HCT116 (cell line): ENCODE measurements at regions not wholly inside any gene's neighbourhood (a gene's known extent, or its start where the extent isn't known, plus 50 kb on each side); places are given as distances from the start of the nearest gene placed in this dataset.

Experiments used
- ATAC-seq: fragments of 200-7000 bp; cut with Tn5 transposase; 2 replicates; pipeline ENCODE4 v1.9.1; 2020; ENCODE audit warnings: mild to moderate bottlenecking, moderate library complexity
- BruUV-seq: library from RNA; stranded (reverse); fragments of 400-500 nt; replicated peaks from 2 replicates; lab custom pipeline; 2021; lab: Mats Ljungman, UMichigan
- CTCF ChIA-PET: fragments of 300-600 bp; sonication (Branson Sonifier 250); formaldehyde crosslinking; loops from one replicate; lab custom pipeline; 2021; ENCODE audit warnings: antibody characterized with exemption; lab: Charles Lee
- POLR2A ChIA-PET: fragments of 300-600, 350-600 bp; sonication (Branson Sonifier 250); formaldehyde crosslinking; loops from one replicate; lab custom pipeline; 2021; ENCODE audit warnings: antibody characterized with exemption; lab: Charles Lee
- RAD21 ChIA-PET, 2 experiments: fragments of 300-600 bp; sonication (Branson Sonifier 250); formaldehyde crosslinking; loops; one replicate each; lab custom pipeline; 2023; ENCODE audit warnings: low total read pairs in 2 of 2; ENCODE audit not compliant: uncharacterized antibody in 2 of 2, unreplicated experiment in 2 of 2, low non-redundant PET in 1 of 2; lab: Charles Lee
- DNase-seq: peaks from one replicate; pipeline ENCODE4 v3.0.0-alpha.2; 2010; ENCODE audit warnings: low read depth, low spot score
- H2AFZ ChIP-seq: fragments of 200-600 bp; shearing (Covaris generic), sonication (generic); 2 replicates; pipeline ENCODE4 v1.6.1; 2017; ENCODE audit warnings: low read depth, mixed run types, mixed read lengths, antibody characterized with exemption, low read length; ENCODE audit not compliant: poor library complexity, severe bottlenecking
- H3K27ac ChIP-seq: 2 replicates; pipeline ENCODE4 v1.5.1; 2012; ENCODE audit warnings: low read depth, low read length
- H3K27me3 ChIP-seq: fragments of 200-600 bp; sonication (generic); 2 replicates; pipeline ENCODE4 v1.6.1; 2016; ENCODE audit warnings: mixed run types, low read length, mixed read lengths; ENCODE audit not compliant: insufficient read depth
- H3K36me3 ChIP-seq, 2 experiments: fragments of 200-500 bp in 1 of 2; fragments of 200-600 bp in 1 of 2; sonication (Bioruptor generic) in 1 of 2; sonication (generic) in 1 of 2; 2 replicates each; pipeline versions ENCODE4 v1.5.1 to v1.6.1; 2014 to 2016; ENCODE audit warnings: low read length in 2 of 2, inconsistent platforms in 1 of 2, mixed read lengths in 1 of 2, mixed run types in 1 of 2; ENCODE audit not compliant: insufficient read depth in 2 of 2, control insufficient read depth in 1 of 2
- H3K4me1 ChIP-seq, 2 experiments: fragments of 200-600 bp in 1 of 2; sonication (generic) in 1 of 2; 2 replicates each; pipeline versions ENCODE4 v1.5.1 to v1.6.1; 2012 to 2017; ENCODE audit warnings: low read length in 2 of 2, inconsistent platforms in 1 of 2, mild to moderate bottlenecking in 1 of 2, mixed read lengths in 1 of 2, mixed run types in 1 of 2, moderate library complexity in 1 of 2; ENCODE audit not compliant: insufficient read depth in 2 of 2, control insufficient read depth in 1 of 2
- H3K4me2 ChIP-seq: fragments of 200-600 bp; sonication (generic); 2 replicates; pipeline ENCODE4 v1.6.1; 2017; ENCODE audit warnings: mixed run types, low read length, mixed read lengths
- H3K4me3 ChIP-seq, 2 experiments: fragments of 200-600 bp in 1 of 2; sonication (generic) in 1 of 2; replicated peaks in 1 of 2; 2 replicates each; pipeline ENCODE4 v1.5.1; 2011 to 2016; ENCODE audit warnings: low read length in 2 of 2, control low read depth in 1 of 2, low read depth in 1 of 2, mild to moderate bottlenecking in 1 of 2, mixed read lengths in 1 of 2, mixed run types in 1 of 2
- H3K79me2 ChIP-seq: fragments of 200-600 bp; sonication (generic); 2 replicates; pipeline ENCODE4 v1.6.1; 2017; ENCODE audit warnings: mild to moderate bottlenecking, mixed run types, low read length, moderate library complexity, mixed read lengths; ENCODE audit not compliant: insufficient read depth
- H3K9ac ChIP-seq: fragments of 200-600 bp; sonication (generic); 2 replicates; pipeline ENCODE4 v1.6.1; 2016; ENCODE audit warnings: low read length, mixed read lengths
- H3K9me2 ChIP-seq: fragments of 200-600 bp; sonication (generic), shearing (Covaris generic); 2 replicates; pipeline ENCODE4 v1.6.1; 2017; ENCODE audit warnings: mixed run types, mild to moderate bottlenecking, moderate library complexity; ENCODE audit not compliant: insufficient read depth
- H3K9me3 ChIP-seq, 2 experiments: fragments of 200-500 bp in 1 of 2; fragments of 200-600 bp in 1 of 2; sonication (Bioruptor generic) in 1 of 2; sonication (generic) in 1 of 2; 2 replicates each; pipeline ENCODE4 v1.6.1; 2014 to 2017; ENCODE audit warnings: low read length in 2 of 2, mixed read lengths in 2 of 2, inconsistent platforms in 1 of 2, low read depth in 1 of 2, mild to moderate bottlenecking in 1 of 2, mixed run types in 1 of 2, moderate library complexity in 1 of 2; ENCODE audit not compliant: control insufficient read depth in 1 of 2, insufficient read depth in 1 of 2
- H4K20me1 ChIP-seq: fragments of 200-600 bp; sonication (generic), shearing (Covaris generic); 2 replicates; pipeline ENCODE4 v1.6.1; 2017; ENCODE audit warnings: mixed run types, mild to moderate bottlenecking, moderate library complexity; ENCODE audit not compliant: insufficient read depth
- CEBPB ChIP-seq: IDR thresholded peaks from 2 replicates; pipeline ENCODE4 v1.6.1; 2012; ENCODE audit warnings: low read depth
- EZH2phosphoT487 ChIP-seq: fragments of 200-600 bp; IDR thresholded peaks from 2 replicates; pipeline ENCODE4 v1.6.1; 2018; ENCODE audit warnings: antibody characterized with exemption, borderline replicate concordance
- FOSL1 ChIP-seq: IDR thresholded peaks from 2 replicates; pipeline ENCODE4 v1.6.1; 2012; ENCODE audit warnings: low read depth
- JUND ChIP-seq: IDR thresholded peaks from 2 replicates; pipeline ENCODE4 v1.6.1; 2012
- MAX ChIP-seq: IDR thresholded peaks from 2 replicates; pipeline ENCODE4 v1.6.1; 2012
- POLR2AphosphoS5 ChIP-seq: IDR thresholded peaks from 2 replicates; pipeline ENCODE4 v1.6.1; 2011; ENCODE audit warnings: mild to moderate bottlenecking, low read depth, low read length, moderate library complexity
- SIN3A ChIP-seq: IDR thresholded peaks from 2 replicates; pipeline ENCODE4 v1.6.1; 2012; ENCODE audit warnings: low read depth
- SRF ChIP-seq: IDR thresholded peaks from 2 replicates; pipeline ENCODE4 v1.6.1; 2012; ENCODE audit warnings: low read depth
- TCF7L2 ChIP-seq: IDR thresholded peaks from 2 replicates; pipeline ENCODE4 v1.7.0; 2011; ENCODE audit warnings: borderline replicate concordance, inconsistent platforms; ENCODE audit not compliant: insufficient read depth, insufficient read length; ENCODE audit errors: extremely low read depth
- YY1 ChIP-seq: IDR thresholded peaks from 2 replicates; pipeline ENCODE4 v1.6.1; 2011; ENCODE audit warnings: low read length, low read depth, moderate library complexity, mild to moderate bottlenecking; ENCODE audit not compliant: insufficient replicate concordance; ENCODE audit errors: extremely low read depth
- ZFX ChIP-seq: fragments of 450-650 bp; IDR thresholded peaks from 2 replicates; pipeline ENCODE4 v1.6.1; 2017
- ZNF274 ChIP-seq: fragments of 200-500 bp; sonication (Bioruptor generic); IDR thresholded peaks from 2 replicates; pipeline ENCODE4 v1.6.1; 2014; ENCODE audit warnings: mild to moderate bottlenecking, low read depth, low read length, inconsistent platforms
- intact Hi-C: fragments of 100-400 bp; cut with micrococcal nuclease; formaldehyde crosslinking; loops from 2 replicates; pipeline ENCODE4 v1.10.0; 2022
- TF ChIP-seq, protein P1 (sequence below): IDR thresholded peaks from 2 replicates; pipeline ENCODE4 v1.6.1; 2012; ENCODE audit warnings: low read depth
- TF ChIP-seq, protein P2 (sequence below): IDR thresholded peaks from 2 replicates; pipeline ENCODE4 v1.6.1; 2012

DNA sequence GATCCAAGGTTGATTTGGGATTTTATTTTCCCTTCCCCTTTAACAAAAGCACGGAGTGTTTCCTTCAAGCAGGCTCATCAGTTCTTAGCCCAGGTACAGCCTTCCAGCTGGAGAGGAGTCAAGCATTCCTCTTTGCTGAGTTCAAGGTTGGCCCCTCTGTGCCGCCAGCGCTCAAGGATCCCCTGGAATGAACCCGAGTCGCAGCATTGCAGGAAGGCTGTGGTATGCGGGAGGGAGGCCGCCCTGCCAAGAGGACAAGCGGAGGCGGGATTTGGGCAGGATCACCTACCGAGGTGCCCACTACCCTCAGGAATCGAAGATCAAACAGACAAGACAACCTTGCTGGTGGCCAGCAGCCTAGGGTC is 53.9 kb upstream of the NCOR2 start:
- Histone ChIP-seq H4K20me1 (no peaks in the 10 kb centered on the region), H3K36me3 (no peaks in the 10 kb centered on the region), H3K9me3 (peaks cover 0 to 7% of the 10 kb centered on the region in 2 experiments; a peak in 1 of 4 replicates), H3K79me2 (no peaks in the 10 kb centered on the region), H3K4me3 (no peak overlapping the region), H3K9me2 (no peaks in the 10 kb centered on the region), H2AFZ (no peak overlapping the region), H3K27me3 (no peaks in the 10 kb centered on the region), H3K4me1 (peaks cover 3 to 22% of the 10 kb centered on the region in 2 experiments; a peak in 3 of 4 replicates), H3K27ac (no peak overlapping the region), H3K4me2 (no peak overlapping the region), H3K9ac (no peak overlapping the region)
- TF ChIP-seq JUND (no peak), FOSL1 (no peak), TCF7L2 (no peak), ZNF274 (no peak), ZFX (no peak), MAX (no peak), YY1 (no peak), EZH2phosphoT487 (no peak), SRF (no peak), SIN3A (no peak), CEBPB (no peak), POLR2AphosphoS5 (no peak)
- TF ChIP-seq, protein P1, sequence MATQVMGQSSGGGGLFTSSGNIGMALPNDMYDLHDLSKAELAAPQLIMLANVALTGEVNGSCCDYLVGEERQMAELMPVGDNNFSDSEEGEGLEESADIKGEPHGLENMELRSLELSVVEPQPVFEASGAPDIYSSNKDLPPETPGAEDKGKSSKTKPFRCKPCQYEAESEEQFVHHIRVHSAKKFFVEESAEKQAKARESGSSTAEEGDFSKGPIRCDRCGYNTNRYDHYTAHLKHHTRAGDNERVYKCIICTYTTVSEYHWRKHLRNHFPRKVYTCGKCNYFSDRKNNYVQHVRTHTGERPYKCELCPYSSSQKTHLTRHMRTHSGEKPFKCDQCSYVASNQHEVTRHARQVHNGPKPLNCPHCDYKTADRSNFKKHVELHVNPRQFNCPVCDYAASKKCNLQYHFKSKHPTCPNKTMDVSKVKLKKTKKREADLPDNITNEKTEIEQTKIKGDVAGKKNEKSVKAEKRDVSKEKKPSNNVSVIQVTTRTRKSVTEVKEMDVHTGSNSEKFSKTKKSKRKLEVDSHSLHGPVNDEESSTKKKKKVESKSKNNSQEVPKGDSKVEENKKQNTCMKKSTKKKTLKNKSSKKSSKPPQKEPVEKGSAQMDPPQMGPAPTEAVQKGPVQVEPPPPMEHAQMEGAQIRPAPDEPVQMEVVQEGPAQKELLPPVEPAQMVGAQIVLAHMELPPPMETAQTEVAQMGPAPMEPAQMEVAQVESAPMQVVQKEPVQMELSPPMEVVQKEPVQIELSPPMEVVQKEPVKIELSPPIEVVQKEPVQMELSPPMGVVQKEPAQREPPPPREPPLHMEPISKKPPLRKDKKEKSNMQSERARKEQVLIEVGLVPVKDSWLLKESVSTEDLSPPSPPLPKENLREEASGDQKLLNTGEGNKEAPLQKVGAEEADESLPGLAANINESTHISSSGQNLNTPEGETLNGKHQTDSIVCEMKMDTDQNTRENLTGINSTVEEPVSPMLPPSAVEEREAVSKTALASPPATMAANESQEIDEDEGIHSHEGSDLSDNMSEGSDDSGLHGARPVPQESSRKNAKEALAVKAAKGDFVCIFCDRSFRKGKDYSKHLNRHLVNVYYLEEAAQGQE = no peak
- TF ChIP-seq, protein P2, sequence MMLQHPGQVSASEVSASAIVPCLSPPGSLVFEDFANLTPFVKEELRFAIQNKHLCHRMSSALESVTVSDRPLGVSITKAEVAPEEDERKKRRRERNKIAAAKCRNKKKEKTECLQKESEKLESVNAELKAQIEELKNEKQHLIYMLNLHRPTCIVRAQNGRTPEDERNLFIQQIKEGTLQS = no peak
- POLR2A ChIA-PET = no interaction called here
- ATAC-seq (no peak), DNase-seq (no peak)
- no TSS peak for BruUV-seq
- RAD21 ChIA-PET = no interaction called here
- intact Hi-C loops = no loop called here
- CTCF ChIA-PET = no interaction called here
